K562 (cell line): ENCODE measurements at regions not wholly inside any gene's neighbourhood (a gene's known extent, or its start where the extent isn't known, plus 50 kb on each side); places are given as distances from the start of the nearest gene placed in this dataset.

Experiments used
- ATAC-seq: fragments of 200-7000 bp; cut with Tn5 transposase; 3 replicates; pipeline ENCODE4 v1.9.1; 2020; ENCODE audit warnings: moderate library complexity
- BruUV-seq: library from RNA; stranded (reverse); fragments of 400-500 nt; replicated peaks from 2 replicates; lab custom pipeline; 2021; lab: Mats Ljungman, UMichigan
- CTCF ChIA-PET: fragments of 300-600 bp; formaldehyde crosslinking; extraction: SDS; loops from one replicate; lab custom pipeline; 2021; ENCODE audit warnings: low intra/inter-chr PET ratio; lab: Yijun Ruan, JAX
- POLR2A ChIA-PET: fragments of 300-600, 350-650 bp; sonication (Branson Sonifier 250); formaldehyde crosslinking; extraction: SDS; loops from one replicate; lab custom pipeline; 2021; ENCODE audit warnings: antibody characterized with exemption, inconsistent platforms; lab: Yijun Ruan, JAX
- DNase-seq, 4 experiments: peaks; one replicate each; pipeline versions ENCODE4 v3.0.0 to v3.0.0-alpha.2; 2011 to 2018; ENCODE audit warnings: low spot score in 3 of 4, mixed read lengths in 3 of 4; ENCODE audit errors: extremely low read depth in 1 of 4
- FAIRE-seq: peaks from 2 replicates; lab custom pipeline; 2011; peaks lifted over from hg19 to GRCh38; lab: Jason Lieb, UNC
- H2AFZ ChIP-seq: 2 replicates; pipeline ENCODE4 v1.6.0; 2011; ENCODE audit warnings: low read depth, low read length, control low read depth, inconsistent platforms
- H3K27ac ChIP-seq: fragments of 200-600 bp; 3 replicates; pipeline ENCODE4 v1.8.0; 2011; ENCODE audit warnings: low read depth, mild to moderate bottlenecking, control low read depth, inconsistent platforms, low read length, moderate library complexity, mixed read lengths; ENCODE audit errors: extremely low read depth
- H3K27me3 ChIP-seq, 2 experiments: fragments of 300-600 bp in 1 of 2; 2 replicates in 1 of 2; 3 replicates in 1 of 2; pipeline versions ENCODE4 v1.6.0 to v1.8.0; 2011; ENCODE audit warnings: inconsistent platforms in 2 of 2, low read length in 2 of 2, mild to moderate bottlenecking in 1 of 2, mixed read lengths in 1 of 2, moderate library complexity in 1 of 2; ENCODE audit not compliant: control insufficient read depth in 2 of 2, insufficient read depth in 2 of 2
- H3K36me3 ChIP-seq: fragments of 300-600 bp; 3 replicates; pipeline ENCODE4 v1.8.0; 2011; ENCODE audit warnings: mild to moderate bottlenecking, low read length, inconsistent platforms; ENCODE audit not compliant: control insufficient read depth, insufficient read depth
- H3K4me1 ChIP-seq, 2 experiments: fragments of 200-600 bp in 1 of 2; replicated peaks in 1 of 2; 2 replicates in 1 of 2; 3 replicates in 1 of 2; pipeline versions ENCODE4 v1.5.1 to v1.8.0; 2011; ENCODE audit warnings: inconsistent platforms in 2 of 2, low read length in 2 of 2, mild to moderate bottlenecking in 1 of 2, mixed read lengths in 1 of 2, moderate library complexity in 1 of 2; ENCODE audit not compliant: control insufficient read depth in 2 of 2, insufficient read depth in 2 of 2
- H3K4me2 ChIP-seq: 2 replicates; pipeline ENCODE4 v1.6.1; 2011; ENCODE audit warnings: low read length, control low read depth, inconsistent platforms, mixed read lengths; ENCODE audit not compliant: insufficient read depth
- H3K4me3 ChIP-seq: fragments of 200-600 bp; sonication (generic), shearing (Covaris generic); 2 replicates; pipeline ENCODE4 v1.5.1; 2016; ENCODE audit warnings: control low read depth, inconsistent platforms
- H3K79me2 ChIP-seq: fragments of 200-600 bp; 3 replicates; pipeline ENCODE4 v1.8.0; 2011; ENCODE audit warnings: low read length, inconsistent platforms; ENCODE audit not compliant: control insufficient read depth, insufficient read depth
- H3K9ac ChIP-seq, 2 experiments: 2 replicates each; pipeline versions ENCODE4 v1.6.0 to v1.6.1; 2011; ENCODE audit warnings: low read depth in 2 of 2, low read length in 2 of 2, control low read depth in 1 of 2, inconsistent platforms in 1 of 2, mild to moderate bottlenecking in 1 of 2, mixed read lengths in 1 of 2; ENCODE audit not compliant: insufficient read depth in 1 of 2
- H3K9me1 ChIP-seq: one replicate; pipeline ENCODE4 v1.6.0; 2011; ENCODE audit warnings: inconsistent platforms, mild to moderate bottlenecking, low read length, moderate library complexity; ENCODE audit not compliant: control insufficient read depth, insufficient read depth
- H3K9me3 ChIP-seq: replicated peaks from 2 replicates; pipeline ENCODE4 v1.5.1; 2011; ENCODE audit warnings: low read depth, low read length, inconsistent platforms; ENCODE audit not compliant: control insufficient read depth, insufficient read depth
- H4K20me1 ChIP-seq: replicated peaks from 2 replicates; pipeline ENCODE4 v1.6.1; 2011; ENCODE audit warnings: low read length, inconsistent platforms, mixed read lengths; ENCODE audit not compliant: control insufficient read depth, insufficient read depth
- ATF3 ChIP-seq, 2 experiments: fragments of 450-650 bp in 1 of 2; sonication (generic) in 1 of 2; formaldehyde crosslinking in 1 of 2; IDR thresholded peaks in 1 of 2; conservative IDR thresholded peaks in 1 of 2; 2 replicates each; pipeline versions ENCODE4 v1.6.1 to v1.8.1; 2016 to 2023; ENCODE audit warnings: mild to moderate bottlenecking in 2 of 2, moderate library complexity in 2 of 2, inconsistent platforms in 1 of 2, missing genetic modification reagents in 1 of 2
- CTCF ChIP-seq, 3 experiments: IDR thresholded peaks in 2 of 3; conservative IDR thresholded peaks in 1 of 3; 2 replicates each; pipeline ENCODE4 v1.5.1; 2011 to 2012; ENCODE audit warnings: low read length in 3 of 3, mild to moderate bottlenecking in 3 of 3, control low read depth in 2 of 3, improper control_type of control experiment in 1 of 3, inconsistent platforms in 1 of 3, low read depth in 1 of 3, mixed read lengths in 1 of 3, moderate library complexity in 1 of 3; ENCODE audit not compliant: insufficient read depth in 2 of 3
- NFXL1 ChIP-seq: fragments of 450-650 bp; formaldehyde crosslinking; IDR thresholded peaks from 2 replicates; pipeline ENCODE4 v1.4.0; 2021; ENCODE audit warnings: mild to moderate bottlenecking
- NR2F6 ChIP-seq: fragments of 450-650 bp; formaldehyde crosslinking; IDR thresholded peaks from 2 replicates; pipeline ENCODE4 v1.4.0; 2020; ENCODE audit warnings: mild to moderate bottlenecking
- PML ChIP-seq: IDR thresholded peaks from 2 replicates; pipeline ENCODE4 v1.6.1; 2012; ENCODE audit warnings: low read length, inconsistent platforms
- RAD21 ChIP-seq, 2 experiments: fragments of 250-450 bp in 1 of 2; fragments of 450-650 bp in 1 of 2; sonication (Bioruptor Pico) in 1 of 2; formaldehyde crosslinking in 1 of 2; IDR thresholded peaks in 1 of 2; conservative IDR thresholded peaks in 1 of 2; 2 replicates each; pipeline versions ENCODE4 v1.4.0 to v1.8.0; 2020 to 2022; ENCODE audit warnings: mild to moderate bottlenecking in 2 of 2, moderate library complexity in 1 of 2
- SMARCA5 ChIP-seq: fragments of 450-650 bp; IDR thresholded peaks from 2 replicates; pipeline ENCODE4 v1.6.1; 2016
- TGIF2 ChIP-seq: sonication (generic); formaldehyde crosslinking; IDR thresholded peaks from 2 replicates; pipeline ENCODE4 v1.8.1; 2022; ENCODE audit warnings: mild to moderate bottlenecking, missing genetic modification reagents, moderate library complexity
- U2AF1 ChIP-seq: fragments of 200-400 bp; formaldehyde crosslinking; optimal IDR thresholded peaks from 2 replicates; pipeline ENCODE3; 2017; ENCODE audit warnings: mild to moderate bottlenecking, low read depth, low read length, moderate library complexity
- ZBED1 ChIP-seq: IDR thresholded peaks from 2 replicates; pipeline ENCODE4 v1.6.1; 2014
- ZNF224 ChIP-seq: sonication (generic); formaldehyde crosslinking; IDR thresholded peaks from 2 replicates; pipeline ENCODE4 v1.8.0; 2022; ENCODE audit warnings: mild to moderate bottlenecking, missing genetic modification reagents
- ZNF324 ChIP-seq: fragments of 250-450 bp; sonication (Bioruptor Pico); IDR thresholded peaks from 2 replicates; pipeline ENCODE4 v1.4.0; 2020; ENCODE audit warnings: mild to moderate bottlenecking
- WGBS: fragments of 100-300 bp; shearing (Covaris generic); methylation state at CpG from one replicate; pipeline ENCODE4 v1.1.6; 2016; ENCODE audit warnings: low coverage, mixed read lengths; ENCODE audit not compliant: insufficient coverage; ENCODE audit errors: missing lambda C conversion rate; 5-methylcytosine and 5-hydroxymethylcytosine counted together
- in situ Hi-C: fragments of 300-500 bp; cut with MboI; formaldehyde crosslinking; loops from 4 replicates; pipeline ENCODE4 v1.15.0; 2018; ENCODE audit warnings: inconsistent platforms, mixed read lengths
- intact Hi-C: fragments of 100-400 bp; cut with micrococcal nuclease; formaldehyde crosslinking; loops from 2 replicates; pipeline ENCODE4 v1.14.2; 2022

GRCh38 chr3:182248349-182248880 lies 536.7 kb downstream of the SOX2 start:
- Histone ChIP-seq H3K9ac (no peak overlapping the region), H3K36me3 (no peaks in the 10 kb centered on the region), H3K4me1 (no peaks in the 10 kb centered on the region), H3K27me3 (no peaks in the 10 kb centered on the region; a peak in 1 of 5 replicates), H3K4me3 (no peak overlapping the region), H3K9me3 (no peaks in the 10 kb centered on the region), H4K20me1 (no peaks in the 10 kb centered on the region), H3K9me1 (no peaks in the 10 kb centered on the region), H2AFZ (no peak overlapping the region), H3K4me2 (no peak overlapping the region), H3K27ac (no peak overlapping the region), H3K79me2 (no peaks in the 10 kb centered on the region)
- in situ Hi-C loops: no loop called here
- POLR2A ChIA-PET: interaction anchor here (0.5 to 1.0 kb wide), 3 partner anchors 13 to 98 kb away, joined by 3 to 4 read pairs (median 3); no protein-coding TSS in a partner anchor
- TF ChIP-seq TGIF2 (CRISPR knock-in tag) (no peak), ZNF224 (CRISPR knock-in tag) (no peak), U2AF1 (no peak), SMARCA5 (no peak), CTCF (IDR thresholded peaks at IDR 0.05 in 2 of 3, conservative IDR thresholded peaks at IDR 0.05 in 1 of 3; ENCODE audit: insufficient read depth in 2 of 3, low read depth in 1 of 3, low read length in 3 of 3) (peak; percentile 7 to 41 (median 21); a peak in 3 of 6 replicates), RAD21 (CRISPR knock-in tag; conservative IDR thresholded peaks at IDR 0.05 in 1 of 2, IDR thresholded peaks at IDR 0.05 in 1 of 2) (peak in 1 of 2 experiments; percentile 40; a peak in 1 of 4 replicates), PML (no peak), NR2F6 (no peak), NFXL1 (CRISPR knock-in tag) (no peak), ZNF324 (CRISPR knock-in tag) (no peak), ZBED1 (no peak), ATF3 (IDR thresholded peaks at IDR 0.05) (no peak), ATF3 (CRISPR knock-in tag; conservative IDR thresholded peaks at IDR 0.05) (no peak)
- no TSS peak for BruUV-seq
- intact Hi-C loops: loop anchor here (5.0 kb wide), 1 partner anchor 244 kb away; no protein-coding TSS in a partner anchor
- CTCF ChIA-PET: no interaction called here
- FAIRE-seq: no peak
- DNase-seq: peak; percentile 20 to 37 (median 33)
- ATAC-seq: peak; percentile 69
- 2% methylated on average over 5 of the region's 5 CpGs for WGBS
